ENCODE measurements at regions not wholly inside any gene's neighbourhood (a gene's known extent, or its start where the extent isn't known, plus 50 kb on each side); places are given as distances from the start of the nearest gene placed in this dataset.

DNA sequence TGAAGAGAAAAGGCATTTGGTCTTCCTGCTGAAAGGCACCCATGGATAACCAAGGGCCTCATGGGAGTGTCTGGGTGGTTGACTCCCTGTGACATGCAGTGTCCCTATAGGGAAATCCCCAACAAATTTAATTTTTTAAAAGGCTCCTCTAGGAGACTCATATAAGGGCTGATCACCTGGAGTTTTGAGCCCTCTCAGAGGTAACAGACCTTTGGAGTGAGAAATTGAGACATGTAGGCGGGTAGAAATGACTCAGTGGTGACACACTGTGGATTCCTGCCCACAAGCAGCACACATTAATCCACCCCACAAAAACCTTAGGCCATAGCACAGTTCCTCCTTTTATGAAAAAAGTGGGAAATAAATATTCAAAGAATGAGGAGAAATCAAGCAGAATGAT lies 557.0 kb upstream of the CNTNAP5 start:
- no peak for TF ChIP-seq POLR2A (IDR thresholded peaks at IDR 0.05)
- TF ChIP-seq, protein P1, sequence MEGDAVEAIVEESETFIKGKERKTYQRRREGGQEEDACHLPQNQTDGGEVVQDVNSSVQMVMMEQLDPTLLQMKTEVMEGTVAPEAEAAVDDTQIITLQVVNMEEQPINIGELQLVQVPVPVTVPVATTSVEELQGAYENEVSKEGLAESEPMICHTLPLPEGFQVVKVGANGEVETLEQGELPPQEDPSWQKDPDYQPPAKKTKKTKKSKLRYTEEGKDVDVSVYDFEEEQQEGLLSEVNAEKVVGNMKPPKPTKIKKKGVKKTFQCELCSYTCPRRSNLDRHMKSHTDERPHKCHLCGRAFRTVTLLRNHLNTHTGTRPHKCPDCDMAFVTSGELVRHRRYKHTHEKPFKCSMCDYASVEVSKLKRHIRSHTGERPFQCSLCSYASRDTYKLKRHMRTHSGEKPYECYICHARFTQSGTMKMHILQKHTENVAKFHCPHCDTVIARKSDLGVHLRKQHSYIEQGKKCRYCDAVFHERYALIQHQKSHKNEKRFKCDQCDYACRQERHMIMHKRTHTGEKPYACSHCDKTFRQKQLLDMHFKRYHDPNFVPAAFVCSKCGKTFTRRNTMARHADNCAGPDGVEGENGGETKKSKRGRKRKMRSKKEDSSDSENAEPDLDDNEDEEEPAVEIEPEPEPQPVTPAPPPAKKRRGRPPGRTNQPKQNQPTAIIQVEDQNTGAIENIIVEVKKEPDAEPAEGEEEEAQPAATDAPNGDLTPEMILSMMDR (IDR thresholded peaks at IDR 0.05) = no peak
- TF ChIP-seq POLR2AphosphoS5 (IDR thresholded peaks at IDR 0.05) = no peak
- no peak for TF ChIP-seq EP300 (IDR thresholded peaks at IDR 0.05; ENCODE audit: low read depth)
